Stimulated activated CD8-positive, alpha-beta memory T cell treated with anti-CD3 and anti-CD28 coated beads, Interleukin-15, amount 100 ng/mL, for 24 hours (primary cell): ENCODE measurements at regions not wholly inside any gene's neighbourhood (a gene's known extent, or its start where the extent isn't known, plus 50 kb on each side); places are given as distances from the start of the nearest gene placed in this dataset.

Experiments
- DNase-seq: peaks from one replicate; pipeline ENCODE4 v3.0.0-alpha.2; 2020; ENCODE audit warnings: low read depth

GRCh38 chr2:126793885-126794613 is 104.6 kb upstream of the TEX51 start:
- no peak for DNase-seq

DNA sequence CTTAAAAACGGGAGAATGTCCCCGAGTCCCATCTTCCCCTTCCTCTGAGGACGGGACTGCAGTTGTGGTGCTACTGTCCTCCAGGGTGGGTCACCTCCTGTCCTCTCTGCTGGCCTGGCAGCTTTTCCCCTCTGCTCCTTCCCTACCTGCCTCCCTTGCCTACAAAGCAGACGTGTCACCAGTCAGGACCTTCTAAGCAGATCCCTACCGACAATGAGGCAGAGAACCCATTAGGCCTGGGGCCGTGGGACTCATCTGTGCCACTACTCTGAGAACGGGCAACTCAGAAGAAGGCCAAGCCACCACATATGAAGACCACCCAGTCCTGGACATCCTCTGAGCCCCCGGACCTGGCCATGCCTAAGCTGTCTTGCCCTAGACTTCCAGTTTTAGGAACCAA is 103.0 kb upstream of the TEX51 start:
- DNase-seq, result no peak

DNA sequence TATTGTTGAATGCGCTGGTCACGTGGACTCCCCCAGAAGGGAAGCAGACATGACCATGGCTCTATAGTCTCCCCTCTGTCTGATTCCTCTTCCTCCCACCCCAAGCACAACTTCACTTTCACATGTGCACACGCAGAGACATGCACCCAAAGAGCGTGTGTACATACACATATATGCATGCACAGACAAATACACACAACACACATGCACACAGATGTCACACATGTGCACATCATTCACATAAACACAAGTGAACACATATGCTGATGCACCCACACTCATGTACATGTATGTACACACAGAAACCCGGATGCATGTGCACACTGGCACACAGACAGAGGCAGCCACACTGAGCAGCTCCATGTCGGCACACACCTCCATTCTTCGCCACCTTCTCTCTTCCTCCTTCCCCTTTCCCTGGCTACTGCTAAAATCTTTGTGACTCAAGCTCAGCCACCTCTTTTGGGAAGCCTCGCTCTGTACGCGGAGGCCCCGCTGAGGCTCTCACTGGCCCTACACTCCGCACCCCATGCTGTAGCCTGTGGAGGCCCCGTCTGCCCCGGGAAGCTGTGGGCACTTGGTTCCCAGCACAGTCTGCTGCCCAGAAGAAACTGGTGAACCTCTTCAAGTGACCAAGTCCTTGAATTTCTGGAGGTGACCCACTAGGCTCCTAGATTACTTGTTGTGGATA is 101.6 kb upstream of the TEX51 start:
- DNase-seq, result no peak

- DNase-seq, result no peak
Measured at GRCh38 chr2:126797622-126798275, 100.9 kb upstream of the TEX51 start.

DNA sequence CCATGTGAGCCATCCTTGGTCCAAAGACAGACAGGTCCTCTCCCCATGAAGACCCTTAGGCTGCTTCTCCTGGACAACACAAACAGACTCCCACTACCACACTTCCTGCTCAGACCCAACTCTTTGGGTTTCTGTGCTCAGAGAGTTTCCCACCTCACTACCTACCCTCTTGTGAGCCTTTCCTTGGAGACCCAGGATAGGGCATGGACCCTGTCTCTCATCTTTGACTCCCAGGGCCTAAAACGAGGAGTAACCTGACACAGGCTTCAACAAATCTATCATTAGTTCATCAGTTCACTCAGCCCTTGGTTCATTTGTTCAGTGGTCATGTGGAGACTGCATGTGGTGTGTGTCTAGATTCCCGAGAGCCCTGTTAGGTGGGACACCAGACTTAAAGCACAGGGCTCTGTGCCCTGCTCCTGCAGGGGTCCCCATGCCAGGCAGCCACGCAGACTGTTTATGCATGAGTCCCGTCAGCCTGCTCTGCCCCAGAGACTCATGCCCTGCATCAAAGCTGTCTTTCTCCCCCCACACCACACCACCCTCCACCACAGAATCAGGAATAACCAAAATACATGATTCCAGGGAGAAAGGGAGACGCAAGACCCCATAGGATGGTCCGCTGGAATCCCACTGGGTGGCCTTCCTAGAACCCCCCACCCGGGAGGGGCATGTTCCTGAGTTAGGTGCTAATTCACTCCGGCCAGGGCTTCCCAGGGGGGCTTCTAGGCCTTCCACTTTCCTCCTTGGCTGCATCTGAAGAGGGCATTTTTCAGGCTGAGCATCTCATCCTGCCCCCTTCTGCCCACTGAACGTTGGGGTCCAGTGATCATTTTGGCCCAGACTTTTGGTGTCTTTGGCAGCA is 100.2 kb upstream of the TEX51 start:
- DNase-seq, result no peak

DNA sequence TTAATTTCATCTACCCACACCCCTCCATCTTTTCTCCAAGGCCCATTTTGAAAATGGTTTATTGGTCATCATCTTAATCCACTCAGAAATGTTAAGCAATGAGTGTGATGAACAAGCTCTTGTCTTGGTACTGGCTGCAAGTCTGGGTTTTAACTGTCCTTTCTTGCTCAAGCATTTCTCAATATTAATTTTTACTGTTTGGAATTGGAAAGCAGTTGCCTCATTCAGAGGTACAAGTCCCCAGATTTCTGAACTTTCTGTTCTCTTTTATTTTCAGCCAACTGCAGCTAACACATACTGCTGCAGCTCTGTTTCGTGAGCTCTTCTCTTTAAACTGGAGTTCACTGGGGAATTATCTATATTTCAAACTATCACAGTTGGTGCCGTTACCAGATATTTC is 99.4 kb upstream of the TEX51 start:
- DNase-seq, result no peak

DNA sequence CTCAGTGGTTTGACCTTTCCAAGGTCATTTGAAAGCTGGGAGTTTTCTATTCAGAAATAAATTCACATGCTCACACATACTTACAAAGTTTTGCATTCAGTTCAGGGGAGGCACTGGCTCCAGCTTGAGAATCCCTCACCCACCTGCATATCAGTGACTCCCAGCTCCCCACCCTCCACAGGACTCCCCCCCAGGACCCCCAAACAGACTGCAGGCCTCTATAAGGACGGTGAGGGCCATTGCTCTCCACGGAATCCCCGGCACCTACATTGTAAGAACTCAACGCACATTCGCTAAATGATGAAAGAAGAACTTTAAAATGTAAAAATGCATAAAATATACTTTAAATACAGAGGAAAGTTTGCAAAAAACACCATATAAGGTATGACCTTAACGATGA is 97.2 kb upstream of the TEX51 start:
- no peak for DNase-seq

DNA sequence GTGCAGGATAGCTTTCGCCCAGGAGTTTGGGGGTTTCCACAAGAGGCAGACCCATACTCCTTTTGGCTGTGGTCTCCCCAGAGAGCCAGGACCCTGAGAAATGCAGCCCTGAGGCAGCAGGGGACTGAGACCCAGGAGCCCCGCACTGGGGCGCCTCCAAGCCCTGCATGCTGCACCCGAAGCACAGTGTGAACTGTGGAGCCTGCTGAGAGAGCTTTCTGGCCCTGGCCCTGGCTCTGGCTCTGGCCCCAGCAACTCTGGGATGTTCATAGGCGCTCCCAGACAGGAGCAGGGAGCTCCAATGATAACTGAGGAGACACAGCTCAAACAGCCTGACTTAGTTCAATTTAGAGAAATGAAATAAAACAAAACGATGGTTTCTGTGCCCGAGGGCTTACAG is 96.4 kb upstream of the TEX51 start:
- no peak for DNase-seq

DNA sequence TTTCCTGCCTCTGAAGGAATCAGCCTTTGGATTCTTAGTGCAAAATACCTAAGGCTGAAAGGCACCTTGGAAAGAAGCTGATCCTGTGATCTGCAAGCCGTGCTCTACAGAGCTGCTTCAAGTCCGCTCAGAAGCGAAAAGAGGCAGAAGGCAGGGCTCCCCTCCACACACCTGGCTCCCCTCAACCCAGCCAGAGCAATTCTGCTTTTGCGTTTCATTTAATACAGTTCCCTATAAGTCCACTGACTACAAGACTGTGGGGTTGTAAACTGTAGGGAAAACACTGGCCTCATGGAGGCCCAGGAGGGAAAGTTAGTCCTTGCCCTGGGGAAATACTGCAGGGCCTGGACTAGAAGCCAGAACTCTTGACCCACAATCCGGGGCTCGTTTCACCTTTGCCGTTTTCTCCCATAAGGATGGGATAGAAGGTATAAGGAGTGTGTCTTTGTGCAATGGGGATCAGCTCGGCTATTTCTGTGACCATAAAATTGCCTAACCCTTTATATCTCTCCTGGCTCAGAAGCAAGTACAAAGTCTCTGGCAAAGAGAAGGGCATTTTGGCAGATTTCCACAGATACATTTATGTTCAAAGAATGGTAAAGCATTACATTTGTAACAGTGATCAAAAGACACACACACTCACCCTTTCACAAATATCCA is 95.8 kb upstream of the TEX51 start:
- DNase-seq, result no peak

- no peak for DNase-seq
Measured at GRCh38 chr2:126803434-126803775, 95.3 kb upstream of the TEX51 start.

DNA sequence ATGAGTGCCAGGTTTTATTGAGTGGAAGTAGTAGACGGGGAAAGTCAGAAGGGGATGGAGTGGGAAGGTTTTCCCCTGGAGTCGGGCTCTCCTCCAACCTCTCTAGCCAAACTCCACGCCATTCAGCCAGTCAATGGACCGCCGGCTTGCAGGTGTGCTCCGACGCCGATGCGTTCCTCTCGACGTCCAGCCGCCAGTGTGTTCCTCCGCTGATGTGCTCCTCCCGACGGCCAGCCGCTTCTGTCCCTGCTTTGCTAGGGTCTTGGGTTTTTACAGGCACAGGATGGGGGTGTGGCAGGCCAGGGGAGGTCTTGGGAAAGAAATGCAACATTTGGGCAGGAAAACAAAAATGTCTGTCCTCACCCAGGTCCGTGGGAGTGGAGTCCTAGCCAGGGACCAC is 94.3 kb upstream of the TEX51 start:
- no peak for DNase-seq

- no peak for DNase-seq
Measured at GRCh38 chr2:126808929-126809328, 89.8 kb upstream of the TEX51 start.

DNA sequence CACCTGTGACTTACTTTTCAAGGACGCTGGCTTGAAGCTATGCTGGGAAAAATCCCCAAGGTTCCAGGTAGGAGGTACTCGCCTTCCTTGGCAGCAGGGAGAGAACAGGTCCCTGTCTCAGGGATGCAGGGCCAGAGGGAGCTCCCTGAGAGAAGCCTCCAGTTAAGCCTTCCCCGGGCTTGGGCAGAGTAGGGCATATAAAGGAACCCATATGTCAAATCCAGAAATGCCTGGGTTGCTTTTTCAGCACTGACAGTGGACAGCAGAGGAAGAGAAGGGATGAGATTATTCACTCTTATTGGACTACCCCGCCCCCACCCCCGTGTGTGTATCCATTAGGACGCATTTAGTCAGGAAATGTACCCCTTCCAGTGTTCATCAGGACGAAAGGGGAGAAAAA is 89.3 kb upstream of the TEX51 start:
- no peak for DNase-seq

- DNase-seq, result no peak
Measured at GRCh38 chr2:126810001-126810400, 88.7 kb upstream of the TEX51 start.

GRCh38 chr2:126811101-126811500 is 87.6 kb upstream of the TEX51 start:
- DNase-seq, result no peak

- no peak for DNase-seq
Measured at GRCh38 chr2:126817172-126817571, 81.5 kb upstream of the TEX51 start.

DNA sequence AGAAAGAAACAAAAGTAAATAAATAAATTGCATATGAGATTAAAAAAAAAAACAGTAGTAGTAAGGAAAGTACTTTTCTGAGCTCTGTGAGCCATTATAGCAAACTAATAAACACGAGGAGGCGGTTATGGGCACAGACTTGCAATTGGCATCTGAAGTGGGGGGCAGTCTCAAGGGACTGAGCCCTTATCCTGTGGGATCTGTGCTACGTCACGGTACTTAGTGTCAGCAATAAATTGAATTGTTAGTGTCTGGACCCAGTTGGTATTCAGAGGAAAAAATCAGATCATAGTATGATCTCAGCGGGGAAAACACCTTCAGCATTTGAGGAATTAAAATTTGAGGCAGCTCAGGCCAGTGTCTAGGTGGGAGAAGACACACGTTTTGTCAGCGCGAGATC is 76.6 kb upstream of the TEX51 start:
- no peak for DNase-seq

DNA sequence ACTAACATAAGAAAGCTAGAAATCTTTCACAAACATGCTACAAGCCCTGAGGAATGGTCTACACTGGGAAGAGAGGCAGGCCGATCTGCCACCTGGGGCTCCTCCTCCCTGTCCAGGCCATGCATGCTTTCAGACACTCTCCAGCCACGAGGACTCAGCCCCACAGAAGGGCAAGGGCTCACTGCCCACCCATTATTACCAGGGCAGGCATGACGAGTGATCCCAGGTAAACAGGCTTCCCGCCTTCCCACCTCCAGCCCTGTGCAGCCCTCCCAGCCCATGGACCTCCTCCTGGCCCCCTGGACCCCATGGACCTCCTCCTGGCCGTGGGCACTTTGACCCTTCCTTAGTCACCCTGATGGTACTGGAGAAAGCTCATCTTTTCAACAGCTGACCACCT is 75.8 kb upstream of the TEX51 start:
- no peak for DNase-seq

GRCh38 chr2:126823951-126824350 is 74.7 kb upstream of the TEX51 start:
- no peak for DNase-seq

GRCh38 chr2:126824663-126825062 is 74.0 kb upstream of the TEX51 start:
- no peak for DNase-seq

DNA sequence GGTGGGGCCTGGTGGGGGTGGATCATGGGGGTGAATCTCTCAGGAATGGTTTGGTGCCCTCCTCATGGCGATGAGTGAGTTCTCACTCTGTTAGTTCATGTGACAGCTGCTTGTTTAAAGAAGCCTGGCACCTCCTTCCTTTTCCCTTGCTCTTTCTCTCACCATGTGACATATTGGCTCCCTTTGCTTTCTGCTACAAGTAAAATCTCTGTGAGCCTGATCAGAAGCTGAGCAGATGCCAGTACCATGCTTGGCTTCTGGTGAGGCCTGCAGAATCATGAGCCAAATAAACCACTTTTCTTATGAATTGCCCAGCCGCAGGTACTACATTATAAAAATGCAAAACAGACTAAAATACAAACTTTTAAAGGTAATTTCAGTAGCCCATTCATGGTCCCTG is 73.4 kb upstream of the TEX51 start:
- no peak for DNase-seq

GRCh38 chr2:126826491-126826890 is 72.2 kb upstream of the TEX51 start:
- no peak for DNase-seq
